H9 (cell line): ENCODE measurements at regions not wholly inside any gene's neighbourhood (a gene's known extent, or its start where the extent isn't known, plus 50 kb on each side); places are given as distances from the start of the nearest gene placed in this dataset.

ENCODE experiments used
- DNase-seq: peaks from one replicate; pipeline ENCODE4 v3.0.0-alpha.2; 2017
- H2AFZ ChIP-seq: one replicate; pipeline ENCODE4 v1.6.1; 2013; ENCODE audit warnings: mild to moderate bottlenecking, low read length, control low read depth, moderate library complexity
- H2AK5ac ChIP-seq: 2 replicates; pipeline ENCODE4 v1.6.1; 2013; ENCODE audit warnings: low read length, control low read depth, mixed read lengths; ENCODE audit not compliant: insufficient read length
- H2BK120ac ChIP-seq: one replicate; pipeline ENCODE4 v1.6.1; 2013; ENCODE audit warnings: low read depth, mild to moderate bottlenecking, low read length, control low read depth, inconsistent platforms; ENCODE audit not compliant: poor library complexity, severe bottlenecking
- H2BK12ac ChIP-seq: 2 replicates; pipeline ENCODE4 v1.6.1; 2013; ENCODE audit warnings: low read length, control low read depth, mixed read lengths, low read depth; ENCODE audit not compliant: insufficient read length
- H2BK15ac ChIP-seq: 2 replicates; pipeline ENCODE4 v1.6.1; 2013; ENCODE audit warnings: low read depth, low read length, control low read depth
- H2BK20ac ChIP-seq: one replicate; pipeline ENCODE4 v1.6.1; 2013; ENCODE audit warnings: low read depth, mild to moderate bottlenecking, low read length, control low read depth, inconsistent platforms; ENCODE audit not compliant: poor library complexity, severe bottlenecking
- H2BK5ac ChIP-seq: 2 replicates; pipeline ENCODE4 v1.6.1; 2013; ENCODE audit warnings: low read length, control low read depth, mixed read lengths; ENCODE audit not compliant: insufficient read length
- H3K14ac ChIP-seq: 2 replicates; pipeline ENCODE4 v1.6.1; 2013; ENCODE audit warnings: low read length, control low read depth; ENCODE audit not compliant: insufficient read depth
- H3K18ac ChIP-seq: 2 replicates; pipeline ENCODE4 v1.6.1; 2013; ENCODE audit warnings: low read depth, mild to moderate bottlenecking, mixed read lengths, low read length, control low read depth; ENCODE audit not compliant: insufficient read length
- H3K23ac ChIP-seq: 2 replicates; pipeline ENCODE4 v1.6.1; 2013; ENCODE audit warnings: low read length, control low read depth, mixed read lengths, low read depth; ENCODE audit not compliant: insufficient read length
- H3K23me2 ChIP-seq: 2 replicates; pipeline ENCODE4 v1.6.1; 2013; ENCODE audit warnings: low read depth, mild to moderate bottlenecking, mixed read lengths, low read length, control low read depth; ENCODE audit not compliant: insufficient read length, poor library complexity, severe bottlenecking
- H3K27ac ChIP-seq: 2 replicates; pipeline ENCODE4 v1.5.1; 2013; ENCODE audit warnings: low read length, control low read depth, mixed read lengths, low read depth; ENCODE audit not compliant: insufficient read length
- H3K27me3 ChIP-seq: 2 replicates; pipeline ENCODE4 v1.6.1; 2013; ENCODE audit warnings: low read length, control low read depth, inconsistent platforms; ENCODE audit not compliant: insufficient read depth
- H3K4ac ChIP-seq: 2 replicates; pipeline ENCODE4 v1.6.1; 2013; ENCODE audit warnings: low read depth, mild to moderate bottlenecking, control low read depth, inconsistent platforms, low read length, moderate library complexity
- H3K4me1 ChIP-seq: 2 replicates; pipeline ENCODE4 v1.6.1; 2013; ENCODE audit warnings: low read length, control low read depth, inconsistent platforms; ENCODE audit not compliant: insufficient read depth
- H3K4me2 ChIP-seq: 2 replicates; pipeline ENCODE4 v1.6.1; 2013; ENCODE audit warnings: low read length, control low read depth, mixed read lengths; ENCODE audit not compliant: insufficient read length, insufficient read depth
- H3K56ac ChIP-seq: 2 replicates; pipeline ENCODE4 v1.6.1; 2013; ENCODE audit warnings: low read depth, mild to moderate bottlenecking, mixed read lengths, low read length, control low read depth; ENCODE audit not compliant: insufficient read length
- H3K79me1 ChIP-seq: 2 replicates; pipeline ENCODE4 v1.6.1; 2013; ENCODE audit warnings: low read depth, mild to moderate bottlenecking, moderate library complexity, low read length, control low read depth, inconsistent platforms; ENCODE audit not compliant: insufficient read depth, poor library complexity, severe bottlenecking
- H3K79me2 ChIP-seq: 2 replicates; pipeline ENCODE4 v1.6.1; 2013; ENCODE audit warnings: low read length, control low read depth, inconsistent platforms; ENCODE audit not compliant: insufficient read depth
- H3K9ac ChIP-seq: 2 replicates; pipeline ENCODE4 v1.6.1; 2013; ENCODE audit warnings: low read length, control low read depth, mixed read lengths; ENCODE audit not compliant: insufficient read length; ENCODE audit errors: extremely low read depth
- H3K9me3 ChIP-seq: one replicate; pipeline ENCODE4 v1.6.1; 2013; ENCODE audit warnings: low read depth, low read length, inconsistent platforms; ENCODE audit not compliant: control insufficient read depth
- H3T11ph ChIP-seq: one replicate; pipeline ENCODE4 v1.6.1; 2013; ENCODE audit warnings: mild to moderate bottlenecking, low read length, control low read depth, inconsistent platforms
- H4K20me1 ChIP-seq: one replicate; pipeline ENCODE4 v1.6.1; 2013; ENCODE audit not compliant: control insufficient read depth, insufficient read length, insufficient read depth
- H4K5ac ChIP-seq: 2 replicates; pipeline ENCODE4 v1.6.1; 2013; ENCODE audit warnings: low read depth, mild to moderate bottlenecking, mixed read lengths, low read length, control low read depth; ENCODE audit not compliant: insufficient read length
- H4K8ac ChIP-seq: replicated peaks from 2 replicates; pipeline ENCODE4 v1.6.1; 2013; ENCODE audit warnings: low read length, control low read depth, mixed read lengths, low read depth; ENCODE audit not compliant: insufficient read length
- H4K91ac ChIP-seq: 2 replicates; pipeline ENCODE4 v1.6.1; 2013; ENCODE audit warnings: low read depth, mild to moderate bottlenecking, moderate library complexity, mixed read lengths, low read length, control low read depth; ENCODE audit not compliant: insufficient read length
- H3K27ac Mint-ChIP-seq, 3 experiments: 2 replicates in 2 of 3; 3 replicates in 1 of 3; pipeline ENCODE4 v1.8.0; 2020 to 2021; ENCODE audit warnings: mixed read lengths in 3 of 3, mild to moderate bottlenecking in 1 of 3, moderate library complexity in 1 of 3
- H3K27me3 Mint-ChIP-seq: 2 replicates; pipeline ENCODE4 v1.8.0; 2021; ENCODE audit warnings: low read depth, mild to moderate bottlenecking, moderate library complexity, mixed read lengths
- H3K36me3 Mint-ChIP-seq, 3 experiments: 2 replicates in 2 of 3; 3 replicates in 1 of 3; pipeline ENCODE4 v1.8.0; 2020 to 2021; ENCODE audit warnings: low read depth in 3 of 3, mixed read lengths in 3 of 3; ENCODE audit not compliant: insufficient read depth in 1 of 3
- H3K4me1 Mint-ChIP-seq, 2 experiments: 2 replicates each; pipeline ENCODE4 v1.8.0; 2020; ENCODE audit warnings: mixed read lengths in 2 of 2
- H3K4me3 Mint-ChIP-seq, 2 experiments: 2 replicates in 1 of 2; 3 replicates in 1 of 2; pipeline ENCODE4 v1.8.0; 2020 to 2021; ENCODE audit warnings: mild to moderate bottlenecking in 2 of 2, mixed read lengths in 2 of 2, moderate library complexity in 1 of 2
- H3K9me3 Mint-ChIP-seq, 2 experiments: 2 replicates in 1 of 2; 3 replicates in 1 of 2; pipeline ENCODE4 v1.8.0; 2020; ENCODE audit warnings: mild to moderate bottlenecking in 2 of 2, mixed read lengths in 2 of 2, moderate library complexity in 1 of 2
- WGBS: extraction: QIAGEN DNeasy Blood & Tissue Kit; methylation state at CpG from one replicate; pipeline ENCODE4 v1.1.7; 2013; ENCODE audit warnings: missing lambda C conversion rate, low lambda C conversion rate, mixed read lengths; ENCODE audit not compliant: insufficient read length; ENCODE audit errors: extremely low coverage; 5-methylcytosine and 5-hydroxymethylcytosine counted together
- TF ChIP-seq, protein P1 (sequence below): fragments of 200-600 bp; sonication (generic); conservative IDR thresholded peaks from 3 replicates; pipeline ENCODE4 v1.8.0; 2021; ENCODE audit warnings: antibody characterized with exemption, mild to moderate bottlenecking

DNA sequence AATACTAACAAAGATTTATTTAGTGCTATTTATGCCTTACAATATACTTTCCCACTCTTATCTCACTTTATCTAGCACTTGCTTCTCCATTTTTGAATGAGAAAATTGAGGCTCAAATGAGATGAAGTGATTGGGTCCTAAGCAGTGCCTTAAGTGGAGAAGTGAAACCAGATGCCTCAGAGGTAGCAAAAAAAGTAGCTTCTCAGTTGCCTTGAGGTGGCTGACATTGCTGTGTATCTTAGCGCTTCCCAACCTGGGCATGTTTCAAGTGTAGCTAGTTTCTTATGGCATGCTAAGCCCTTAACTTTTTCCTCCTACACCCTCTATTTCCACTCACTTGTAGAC, 390.4 kb downstream of the OMA1 start:
- H3K4me3 Mint-ChIP-seq: no peak overlapping the region

More for the DNA sequence above, 390.4 kb downstream of the OMA1 start:
- Histone ChIP-seq H4K91ac (no peak overlapping the region), H3K56ac (no peak overlapping the region), H3K18ac (no peak overlapping the region), H3K79me1 (no peaks in the 10 kb centered on the region), H2BK5ac (no peak overlapping the region), H4K20me1 (no peaks in the 10 kb centered on the region), H3K79me2 (no peaks in the 10 kb centered on the region), H3K27ac (no peak overlapping the region), H4K8ac (no peak overlapping the region), H4K5ac (no peak overlapping the region), H2BK15ac (no peak overlapping the region), H3K4me1 (peaks cover 7% of the 10 kb centered on the region; the same call in 1 of the 2 replicates), H3K14ac (no peak overlapping the region), H3K4ac (no peak overlapping the region), H3K4me2 (no peak overlapping the region), H2AFZ (no peak overlapping the region), H2BK120ac (no peak overlapping the region), H2BK20ac (no peak overlapping the region), H3K9ac (no peak overlapping the region), H3K9me3 (no peaks in the 10 kb centered on the region), H2BK12ac (no peak overlapping the region), H3T11ph (no peak overlapping the region), H3K23ac (no peak overlapping the region), H2AK5ac (no peak overlapping the region), H3K23me2 (no peaks in the 10 kb centered on the region), H3K27me3 (no peaks in the 10 kb centered on the region)
- Mint-ChIP-seq H3K9me3 (no peaks in the 10 kb centered on the region), H3K27ac (no peak overlapping the region), H3K4me1 (peaks cover 21 to 38% of the 10 kb centered on the region in 2 experiments), H3K36me3 (no peaks in the 10 kb centered on the region; a peak in 1 of 7 replicates), H3K27me3 (no peaks in the 10 kb centered on the region)
- DNase-seq: no peak
- WGBS: no CpG with 5 or more reads among the region's 1 CpG
- TF ChIP-seq, protein P1, sequence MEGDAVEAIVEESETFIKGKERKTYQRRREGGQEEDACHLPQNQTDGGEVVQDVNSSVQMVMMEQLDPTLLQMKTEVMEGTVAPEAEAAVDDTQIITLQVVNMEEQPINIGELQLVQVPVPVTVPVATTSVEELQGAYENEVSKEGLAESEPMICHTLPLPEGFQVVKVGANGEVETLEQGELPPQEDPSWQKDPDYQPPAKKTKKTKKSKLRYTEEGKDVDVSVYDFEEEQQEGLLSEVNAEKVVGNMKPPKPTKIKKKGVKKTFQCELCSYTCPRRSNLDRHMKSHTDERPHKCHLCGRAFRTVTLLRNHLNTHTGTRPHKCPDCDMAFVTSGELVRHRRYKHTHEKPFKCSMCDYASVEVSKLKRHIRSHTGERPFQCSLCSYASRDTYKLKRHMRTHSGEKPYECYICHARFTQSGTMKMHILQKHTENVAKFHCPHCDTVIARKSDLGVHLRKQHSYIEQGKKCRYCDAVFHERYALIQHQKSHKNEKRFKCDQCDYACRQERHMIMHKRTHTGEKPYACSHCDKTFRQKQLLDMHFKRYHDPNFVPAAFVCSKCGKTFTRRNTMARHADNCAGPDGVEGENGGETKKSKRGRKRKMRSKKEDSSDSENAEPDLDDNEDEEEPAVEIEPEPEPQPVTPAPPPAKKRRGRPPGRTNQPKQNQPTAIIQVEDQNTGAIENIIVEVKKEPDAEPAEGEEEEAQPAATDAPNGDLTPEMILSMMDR: no peak
